A549 (cell line): ENCODE measurements at regions not wholly inside any gene's neighbourhood (a gene's known extent, or its start where the extent isn't known, plus 50 kb on each side); places are given as distances from the start of the nearest gene placed in this dataset.

ENCODE experiments used
- BHLHE40 ChIP-seq: IDR thresholded peaks from 2 replicates; pipeline ENCODE4 v1.6.1; 2012; ENCODE audit warnings: low read depth, low read length, inconsistent platforms
- CHD2 ChIP-seq: fragments of 150-350 bp; IDR thresholded peaks from 2 replicates; pipeline ENCODE4 v1.6.1; 2014; ENCODE audit warnings: low read length; ENCODE audit not compliant: partially characterized antibody
- CHD4 ChIP-seq: fragments of 200-600 bp; sonication (generic); IDR thresholded peaks from 2 replicates; pipeline ENCODE4 v1.6.1; 2016; ENCODE audit warnings: antibody characterized with exemption, mild to moderate bottlenecking, borderline replicate concordance
- CTCF ChIP-seq: fragments of >200 bp; sonication (Bioruptor Twin); formaldehyde crosslinking; IDR thresholded peaks from 3 replicates; pipeline ENCODE4 v1.5.1; 2016
- EP300 ChIP-seq, 2 experiments: fragments of >200 bp; sonication (Bioruptor Twin); formaldehyde crosslinking; IDR thresholded peaks; 2 replicates in 1 of 2; 3 replicates in 1 of 2; pipeline ENCODE4 v1.6.1; 2016 to 2017
- HOXA7 ChIP-seq: fragments of 250-450 bp; sonication (Bioruptor Pico); IDR thresholded peaks from 2 replicates; pipeline ENCODE4 v1.5.0; 2020; ENCODE audit warnings: mild to moderate bottlenecking, moderate library complexity
- MAX ChIP-seq: IDR thresholded peaks from 2 replicates; pipeline ENCODE4 v1.6.1; 2012
- POLR2A ChIP-seq: IDR thresholded peaks from 2 replicates; pipeline ENCODE4 v1.6.1; 2012; ENCODE audit warnings: mild to moderate bottlenecking, low read length
- RCOR1 ChIP-seq: fragments of 150-350 bp; IDR thresholded peaks from 2 replicates; pipeline ENCODE4 v1.6.1; 2014; ENCODE audit warnings: antibody characterized with exemption, low read length, low read depth

- TF ChIP-seq CHD2: no peak
- no peak for TF ChIP-seq CTCF
- TF ChIP-seq RCOR1: no peak
- no peak for TF ChIP-seq POLR2A
- no peak for TF ChIP-seq EP300 (IDR thresholded peaks at IDR 0.05)
- no peak for TF ChIP-seq CHD4
- TF ChIP-seq BHLHE40: no peak
- TF ChIP-seq HOXA7 (CRISPR knock-in tag): no peak
- no peak for TF ChIP-seq MAX
These were observed 379.4 kb upstream of the MAN1A1 start for GRCh38 chr6:119728935-119729334.
